GM18502 (cell line): ENCODE measurements at regions not wholly inside any gene's neighbourhood (a gene's known extent, or its start where the extent isn't known, plus 50 kb on each side); places are given as distances from the start of the nearest gene placed in this dataset.

Source experiments
- ATAC-seq: cut with Tn5 transposase; IDR thresholded peaks from one replicate; pipeline ENCODE4 v1.9.1; 2021; ENCODE audit warnings: mild to moderate bottlenecking; ENCODE audit not compliant: unreplicated experiment, poor library complexity

GRCh38 chr9:16221366-16221765 is 649.1 kb downstream of the BNC2 start:
- ATAC-seq = peak; percentile 37

GRCh38 chr9:16221822-16222547 is 648.5 kb downstream of the BNC2 start:
- peak; percentile 69 for ATAC-seq

DNA sequence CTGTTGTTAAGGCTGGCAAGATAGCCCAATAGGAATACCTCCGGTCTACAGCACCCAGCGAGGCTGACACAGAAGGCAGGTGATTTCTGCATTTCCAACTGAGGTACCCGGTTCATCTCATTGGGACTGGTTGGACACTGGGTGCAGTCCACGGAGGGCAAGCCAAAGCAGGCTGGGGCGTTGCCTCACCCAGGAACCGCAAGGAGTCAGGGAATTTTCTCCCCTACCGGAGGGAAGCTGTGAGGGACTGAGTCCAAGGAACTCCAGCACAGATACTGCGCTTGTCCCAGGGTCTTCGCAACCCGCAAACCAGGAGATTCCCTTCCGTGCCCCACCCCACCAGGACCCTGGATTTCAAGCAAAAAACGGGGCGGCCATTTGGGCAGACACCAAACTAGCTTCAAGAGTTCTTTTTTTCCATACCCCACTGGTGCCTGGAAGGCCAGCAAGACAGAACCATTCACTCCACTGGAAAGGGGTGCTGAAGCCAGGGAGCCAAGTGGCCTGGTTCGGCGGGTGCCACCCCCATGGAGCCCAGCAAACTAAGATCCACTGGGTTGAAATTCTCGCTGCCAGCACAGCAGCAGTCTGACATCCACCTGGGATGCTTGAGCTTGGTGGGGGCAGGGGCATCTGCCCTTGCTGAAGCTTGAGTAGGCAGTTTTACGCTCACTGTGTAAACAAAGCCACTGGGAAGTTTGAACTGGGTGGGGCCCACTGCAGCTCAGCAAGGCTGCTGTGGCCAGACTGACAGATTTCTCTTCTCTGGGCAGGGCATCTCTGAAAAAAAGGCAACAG is 647.2 kb downstream of the BNC2 start:
- no peak for ATAC-seq

GRCh38 chr9:16230731-16231130 is 639.7 kb downstream of the BNC2 start:
- no peak for ATAC-seq

DNA sequence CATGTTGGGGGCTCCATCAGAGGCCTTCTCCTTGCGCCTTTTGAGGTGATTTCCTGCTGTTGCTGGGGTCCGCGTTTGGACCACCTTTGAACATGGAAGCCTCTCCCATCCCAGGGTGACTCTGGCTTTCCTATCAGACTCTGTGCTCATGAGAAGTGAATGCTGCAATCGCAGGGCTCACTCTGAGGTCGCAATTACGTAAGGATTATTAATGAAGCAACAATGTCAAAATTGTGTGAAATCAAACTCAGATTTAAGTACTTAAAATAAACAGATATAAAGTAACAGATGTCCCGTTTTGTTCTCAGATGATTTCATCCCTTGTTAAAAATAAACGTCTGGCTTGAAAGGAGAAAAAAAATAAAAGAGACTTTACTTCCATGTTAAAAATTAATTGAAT is 634.2 kb downstream of the BNC2 start:
- ATAC-seq = no peak

GRCh38 chr9:16236882-16237281 is 633.6 kb downstream of the BNC2 start:
- ATAC-seq = no peak

GRCh38 chr9:16238623-16239138 is 631.8 kb downstream of the BNC2 start:
- no peak for ATAC-seq

DNA sequence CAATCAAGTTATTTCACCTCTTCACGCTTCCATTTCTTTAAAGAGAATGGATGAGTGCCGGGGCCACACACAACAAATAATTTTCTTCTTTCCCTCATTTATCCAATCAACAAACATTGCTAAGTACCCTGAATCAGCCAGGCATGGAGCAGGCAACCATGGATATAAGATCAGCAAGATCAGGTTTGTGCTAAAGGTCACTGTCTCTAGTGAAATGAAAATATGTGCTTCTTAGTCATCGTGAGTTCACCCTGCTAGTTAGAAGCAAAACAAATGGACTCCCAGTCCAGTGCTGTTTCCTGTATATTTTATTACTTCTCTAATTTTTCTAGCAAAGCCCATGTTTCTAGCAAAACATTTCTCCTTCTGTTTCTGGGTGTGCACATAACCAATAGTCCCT is 629.2 kb downstream of the BNC2 start:
- ATAC-seq = no peak

- ATAC-seq = no peak
Measured at GRCh38 chr9:16243798-16244197, 626.7 kb downstream of the BNC2 start.

- no peak for ATAC-seq
Measured at GRCh38 chr9:16245756-16246440, 624.6 kb downstream of the BNC2 start.

- no peak for ATAC-seq
Measured at GRCh38 chr9:16246785-16247184, 623.7 kb downstream of the BNC2 start.

GRCh38 chr9:16247188-16247875 is 623.1 kb downstream of the BNC2 start:
- ATAC-seq = no peak

GRCh38 chr9:16248822-16249221 is 621.6 kb downstream of the BNC2 start:
- no peak for ATAC-seq

- no peak for ATAC-seq
Measured at GRCh38 chr9:16252616-16253015, 617.9 kb downstream of the BNC2 start.

DNA sequence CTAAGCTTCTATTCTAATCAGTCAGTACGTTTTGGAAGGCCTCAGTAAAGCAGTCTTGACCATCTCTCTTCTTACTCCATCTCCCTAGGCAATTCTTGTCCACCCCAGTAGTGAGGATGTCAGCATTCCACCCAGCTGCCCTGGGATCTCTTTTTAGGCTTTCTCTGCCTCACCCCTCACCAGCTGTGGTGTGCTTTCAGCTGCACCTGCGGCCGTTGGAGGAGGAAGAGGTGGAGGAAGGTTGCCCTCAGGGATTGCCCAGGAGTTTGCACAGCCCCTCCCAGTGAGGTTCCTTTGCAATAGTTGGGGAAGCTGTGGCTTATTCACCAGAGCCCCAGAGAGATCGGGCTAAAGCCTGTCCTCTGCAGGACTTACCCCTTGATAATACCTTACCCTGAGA is 615.8 kb downstream of the BNC2 start:
- ATAC-seq = no peak

DNA sequence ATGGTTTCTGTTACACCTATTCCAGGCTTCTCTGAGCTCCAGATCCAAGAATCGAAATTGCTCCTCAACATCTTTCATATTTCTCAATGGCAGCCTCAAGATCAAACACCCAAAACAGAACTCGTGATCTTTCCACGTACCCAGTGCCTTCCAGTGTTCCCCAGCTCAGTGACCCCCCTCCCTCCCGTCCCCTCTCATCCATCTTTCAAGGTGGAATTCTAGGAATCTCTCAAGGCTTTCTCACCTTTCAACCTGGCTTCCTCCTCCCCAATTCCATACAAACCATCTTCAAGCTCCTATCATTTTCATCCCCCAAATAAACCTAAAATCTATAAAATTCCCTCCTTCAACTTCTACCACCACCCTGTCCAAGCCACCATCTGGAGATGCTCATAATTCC is 615.3 kb downstream of the BNC2 start:
- no peak for ATAC-seq

DNA sequence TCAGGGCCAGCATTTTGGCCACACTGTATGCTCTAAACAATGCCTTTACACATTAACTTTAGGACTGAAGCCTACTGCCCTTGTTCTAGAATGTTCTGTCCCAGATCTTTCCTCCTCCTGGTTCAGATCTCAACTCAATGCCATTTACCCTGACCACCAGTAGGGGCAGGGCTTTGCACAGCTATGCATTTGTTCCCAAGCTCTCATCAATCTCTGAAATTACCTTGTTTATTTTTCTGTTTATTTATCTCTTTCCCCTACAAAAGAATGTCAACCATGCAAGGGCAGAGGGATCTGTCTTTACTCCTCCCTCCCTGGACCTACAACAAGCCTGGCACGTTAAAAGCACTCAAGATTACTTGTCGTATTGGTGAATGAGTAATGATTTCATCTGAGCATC is 612.9 kb downstream of the BNC2 start:
- ATAC-seq = no peak

- no peak for ATAC-seq
Measured at GRCh38 chr9:16258191-16258590, 612.3 kb downstream of the BNC2 start.

DNA sequence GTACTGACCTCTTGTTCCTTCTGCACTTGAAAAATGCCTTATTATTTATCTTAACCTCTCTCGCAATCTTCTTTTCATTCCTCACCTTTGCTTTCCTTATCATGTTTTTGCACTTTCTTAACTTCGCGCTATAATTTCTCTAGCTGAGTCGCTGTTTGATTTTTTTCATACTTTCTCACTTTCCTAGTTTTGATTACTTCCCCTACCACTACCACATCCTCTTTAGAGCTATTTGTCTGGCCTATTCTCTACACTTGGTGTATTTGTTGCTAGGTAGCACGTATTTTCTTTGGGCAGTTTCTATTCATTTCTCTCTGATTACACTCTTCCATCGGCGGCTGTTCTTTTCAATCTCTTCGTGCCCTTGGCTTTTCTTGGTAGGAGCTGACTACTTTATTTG is 611.8 kb downstream of the BNC2 start:
- no peak for ATAC-seq

GRCh38 chr9:16262477-16263261 is 607.8 kb downstream of the BNC2 start:
- no peak for ATAC-seq
